Activated naive CD4-positive, alpha-beta T cell treated with anti-CD3 and anti-CD28 coated beads, Interleukin-2, amount 10 ng/mL, durations not matched to agents 7 days and 5 days (primary cell): ENCODE measurements at regions not wholly inside any gene's neighbourhood (a gene's known extent, or its start where the extent isn't known, plus 50 kb on each side); places are given as distances from the start of the nearest gene placed in this dataset.

Experiments
- CTCF ChIA-PET: fragments of 350-600 bp; sonication (Branson Sonifier 250); formaldehyde crosslinking; loops from one replicate; lab custom pipeline; 2021; ENCODE audit warnings: antibody characterized with exemption; lab: Charles Lee
- DNase-seq: peaks from one replicate; pipeline ENCODE4 v3.0.0-alpha.2; 2020
- H3K27ac Mint-ChIP-seq: one replicate; pipeline ENCODE4 v1.8.0; 2021; ENCODE audit warnings: mild to moderate bottlenecking, moderate library complexity, mixed read lengths
- H3K27me3 Mint-ChIP-seq: one replicate; pipeline ENCODE4 v1.8.0; 2021; ENCODE audit warnings: mild to moderate bottlenecking, mixed read lengths
- H3K36me3 Mint-ChIP-seq: one replicate; pipeline ENCODE4 v1.8.0; 2021; ENCODE audit warnings: mixed read lengths
- H3K4me1 Mint-ChIP-seq: one replicate; pipeline ENCODE4 v1.8.0; 2021; ENCODE audit warnings: mixed read lengths
- H3K4me3 Mint-ChIP-seq: one replicate; pipeline ENCODE4 v1.8.0; 2021; ENCODE audit warnings: mild to moderate bottlenecking, moderate library complexity, mixed read lengths
- H3K9me3 Mint-ChIP-seq: one replicate; pipeline ENCODE4 v1.8.0; 2021; ENCODE audit warnings: mixed read lengths

- DNase-seq = no peak
- CTCF ChIA-PET = no interaction called here
- Mint-ChIP-seq H3K4me1 (no peaks in the 10 kb centered on the region), H3K27me3 (no peaks in the 10 kb centered on the region), H3K27ac (no peak overlapping the region), H3K36me3 (no peaks in the 10 kb centered on the region), H3K9me3 (peaks cover 4% of the 10 kb centered on the region), H3K4me3 (no peak overlapping the region)
Observed at GRCh38 chr3:73723596-73723995, 98.9 kb upstream of the PDZRN3 start.

- Mint-ChIP-seq H3K27ac (no peak overlapping the region), H3K27me3 (no peaks in the 10 kb centered on the region), H3K4me3 (no peak overlapping the region), H3K4me1 (no peaks in the 10 kb centered on the region), H3K9me3 (peaks cover 4% of the 10 kb centered on the region), H3K36me3 (no peaks in the 10 kb centered on the region)
- CTCF ChIA-PET = no interaction called here
- DNase-seq = no peak
Observed at GRCh38 chr3:73719861-73720260, 95.1 kb upstream of the PDZRN3 start.

- no peaks in the 10 kb centered on the region for H3K4me1 Mint-ChIP-seq
- no peak overlapping the region for H3K27ac Mint-ChIP-seq
- H3K9me3 Mint-ChIP-seq = peaks cover 4% of the 10 kb centered on the region
- CTCF ChIA-PET = no interaction called here
- H3K36me3 Mint-ChIP-seq = no peaks in the 10 kb centered on the region
- H3K4me3 Mint-ChIP-seq = no peak overlapping the region
- no peak for DNase-seq
- no peaks in the 10 kb centered on the region for H3K27me3 Mint-ChIP-seq
Observed at GRCh38 chr3:73719413-73719851, 94.7 kb upstream of the PDZRN3 start.

- Mint-ChIP-seq H3K36me3 (no peaks in the 10 kb centered on the region), H3K27ac (no peak overlapping the region), H3K9me3 (peaks cover 4% of the 10 kb centered on the region), H3K27me3 (no peaks in the 10 kb centered on the region), H3K4me3 (no peak overlapping the region), H3K4me1 (no peaks in the 10 kb centered on the region)
- no peak for DNase-seq
- CTCF ChIA-PET = no interaction called here
Observed at GRCh38 chr3:73718326-73719110, 93.8 kb upstream of the PDZRN3 start.

- Mint-ChIP-seq H3K27me3 (no peaks in the 10 kb centered on the region), H3K27ac (no peak overlapping the region), H3K36me3 (no peaks in the 10 kb centered on the region), H3K9me3 (peaks cover 4% of the 10 kb centered on the region), H3K4me1 (no peaks in the 10 kb centered on the region), H3K4me3 (no peak overlapping the region)
- CTCF ChIA-PET = no interaction called here
- DNase-seq = no peak
Observed at GRCh38 chr3:73716418-73716817, 91.7 kb upstream of the PDZRN3 start.

GRCh38 chr3:73710340-73710739 lies 85.6 kb upstream of the PDZRN3 start:
- Mint-ChIP-seq H3K27ac (no peak overlapping the region), H3K4me1 (no peaks in the 10 kb centered on the region), H3K36me3 (no peaks in the 10 kb centered on the region), H3K4me3 (no peak overlapping the region), H3K27me3 (no peaks in the 10 kb centered on the region), H3K9me3 (no peaks in the 10 kb centered on the region)
- no peak for DNase-seq
- CTCF ChIA-PET = no interaction called here

GRCh38 chr3:73709712-73710111 lies 85.0 kb upstream of the PDZRN3 start:
- no peak for DNase-seq
- no peaks in the 10 kb centered on the region for H3K9me3 Mint-ChIP-seq
- H3K36me3 Mint-ChIP-seq = no peaks in the 10 kb centered on the region
- CTCF ChIA-PET = no interaction called here
- no peaks in the 10 kb centered on the region for H3K27me3 Mint-ChIP-seq
- no peak overlapping the region for H3K27ac Mint-ChIP-seq
- H3K4me3 Mint-ChIP-seq = no peak overlapping the region
- H3K4me1 Mint-ChIP-seq = no peaks in the 10 kb centered on the region

GRCh38 chr3:73708956-73709355 lies 84.2 kb upstream of the PDZRN3 start:
- Mint-ChIP-seq H3K36me3 (no peaks in the 10 kb centered on the region), H3K9me3 (no peaks in the 10 kb centered on the region), H3K4me1 (no peaks in the 10 kb centered on the region), H3K27me3 (no peaks in the 10 kb centered on the region), H3K4me3 (no peak overlapping the region), H3K27ac (no peak overlapping the region)
- DNase-seq = no peak
- CTCF ChIA-PET = no interaction called here

- Mint-ChIP-seq H3K27ac (no peak overlapping the region), H3K9me3 (no peaks in the 10 kb centered on the region), H3K4me1 (no peaks in the 10 kb centered on the region), H3K27me3 (no peaks in the 10 kb centered on the region), H3K36me3 (no peaks in the 10 kb centered on the region), H3K4me3 (no peak overlapping the region)
- no peak for DNase-seq
- CTCF ChIA-PET = no interaction called here
Observed at GRCh38 chr3:73707772-73708171, 83.0 kb upstream of the PDZRN3 start.

GRCh38 chr3:73706771-73707170 lies 82.0 kb upstream of the PDZRN3 start:
- Mint-ChIP-seq H3K4me3 (no peak overlapping the region), H3K27ac (no peak overlapping the region), H3K4me1 (no peaks in the 10 kb centered on the region), H3K27me3 (no peaks in the 10 kb centered on the region), H3K36me3 (no peaks in the 10 kb centered on the region), H3K9me3 (no peaks in the 10 kb centered on the region)
- DNase-seq = no peak
- CTCF ChIA-PET = no interaction called here

GRCh38 chr3:73705792-73706191 lies 81.1 kb upstream of the PDZRN3 start:
- Mint-ChIP-seq H3K27me3 (no peaks in the 10 kb centered on the region), H3K4me1 (no peaks in the 10 kb centered on the region), H3K9me3 (no peaks in the 10 kb centered on the region), H3K36me3 (no peaks in the 10 kb centered on the region), H3K4me3 (no peak overlapping the region), H3K27ac (no peak overlapping the region)
- no peak for DNase-seq
- CTCF ChIA-PET = no interaction called here

- H3K36me3 Mint-ChIP-seq = no peaks in the 10 kb centered on the region
- no peaks in the 10 kb centered on the region for H3K4me1 Mint-ChIP-seq
- no peaks in the 10 kb centered on the region for H3K9me3 Mint-ChIP-seq
- H3K27ac Mint-ChIP-seq = no peak overlapping the region
- no peaks in the 10 kb centered on the region for H3K27me3 Mint-ChIP-seq
- CTCF ChIA-PET = no interaction called here
- no peak overlapping the region for H3K4me3 Mint-ChIP-seq
- no peak for DNase-seq
Observed at GRCh38 chr3:73699327-73699726, 74.6 kb upstream of the PDZRN3 start.

GRCh38 chr3:73697020-73697419 lies 72.3 kb upstream of the PDZRN3 start:
- no peaks in the 10 kb centered on the region for H3K36me3 Mint-ChIP-seq
- no peak for DNase-seq
- H3K9me3 Mint-ChIP-seq = no peaks in the 10 kb centered on the region
- H3K27me3 Mint-ChIP-seq = no peaks in the 10 kb centered on the region
- no peaks in the 10 kb centered on the region for H3K4me1 Mint-ChIP-seq
- CTCF ChIA-PET = no interaction called here
- H3K4me3 Mint-ChIP-seq = no peak overlapping the region
- no peak overlapping the region for H3K27ac Mint-ChIP-seq

- CTCF ChIA-PET = no interaction called here
- Mint-ChIP-seq H3K9me3 (no peaks in the 10 kb centered on the region), H3K27me3 (no peaks in the 10 kb centered on the region), H3K4me3 (no peak overlapping the region), H3K27ac (no peak overlapping the region), H3K4me1 (no peaks in the 10 kb centered on the region), H3K36me3 (no peaks in the 10 kb centered on the region)
- DNase-seq = no peak
Observed at GRCh38 chr3:73695841-73696240, 71.1 kb upstream of the PDZRN3 start.

GRCh38 chr3:73694983-73695757 lies 70.4 kb upstream of the PDZRN3 start:
- no peak overlapping the region for H3K27ac Mint-ChIP-seq
- no peak overlapping the region for H3K4me3 Mint-ChIP-seq
- CTCF ChIA-PET = no interaction called here
- H3K4me1 Mint-ChIP-seq = no peaks in the 10 kb centered on the region
- no peaks in the 10 kb centered on the region for H3K9me3 Mint-ChIP-seq
- no peaks in the 10 kb centered on the region for H3K36me3 Mint-ChIP-seq
- DNase-seq = no peak
- no peaks in the 10 kb centered on the region for H3K27me3 Mint-ChIP-seq
